H1 (cell line): ENCODE measurements at regions not wholly inside any gene's neighbourhood (a gene's known extent, or its start where the extent isn't known, plus 50 kb on each side); places are given as distances from the start of the nearest gene placed in this dataset.

Experiments used
- KDM1A ChIP-seq: fragments of 200-600, 300-600 bp; sonication (generic); IDR thresholded peaks from 2 replicates; pipeline ENCODE4 v1.7.1; 2016; ENCODE audit warnings: mild to moderate bottlenecking, low read length, borderline replicate concordance
- KDM4A ChIP-seq: IDR thresholded peaks from one replicate; pipeline ENCODE4 v1.7.1; 2012; ENCODE audit warnings: low read depth, mild to moderate bottlenecking, moderate library complexity, low read length, inconsistent platforms; ENCODE audit not compliant: severe bottlenecking
- POLR2AphosphoS5 ChIP-seq: IDR thresholded peaks from 2 replicates; pipeline ENCODE4 v1.6.1; 2011; ENCODE audit warnings: low read depth, low read length

DNA sequence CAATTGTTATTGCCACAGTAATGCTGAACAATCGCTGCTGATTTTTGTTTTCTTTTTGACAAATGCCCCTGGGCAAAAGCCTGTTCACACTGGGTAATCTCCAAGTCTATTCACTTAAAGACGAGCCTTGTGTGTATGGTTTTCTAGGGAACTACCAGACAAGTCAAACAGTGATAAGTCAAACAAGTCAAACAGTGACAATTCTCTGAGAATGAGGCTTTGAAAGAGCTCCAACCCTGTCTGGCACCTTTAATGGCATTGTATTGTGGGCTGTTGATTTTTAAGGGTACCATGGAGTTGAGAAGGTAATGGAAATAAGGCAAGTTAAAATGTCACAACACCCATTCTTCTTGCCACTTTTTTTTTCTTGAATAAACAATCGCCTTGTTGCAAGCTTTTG is 59.4 kb upstream of the TMC3 start:
- TF ChIP-seq POLR2AphosphoS5 (no peak), KDM1A (no peak), KDM4A (no peak)
